Superior temporal gyrus (tissue), 1 donor: ENCODE measurements at regions not wholly inside any gene's neighbourhood (a gene's known extent, or its start where the extent isn't known, plus 50 kb on each side); places are given as distances from the start of the nearest gene placed in this dataset.

Source experiments
- DNase-seq: peaks from one replicate; pipeline ENCODE4 v3.0.0-alpha.2; 2016; ENCODE audit errors: extremely low spot score

DNA sequence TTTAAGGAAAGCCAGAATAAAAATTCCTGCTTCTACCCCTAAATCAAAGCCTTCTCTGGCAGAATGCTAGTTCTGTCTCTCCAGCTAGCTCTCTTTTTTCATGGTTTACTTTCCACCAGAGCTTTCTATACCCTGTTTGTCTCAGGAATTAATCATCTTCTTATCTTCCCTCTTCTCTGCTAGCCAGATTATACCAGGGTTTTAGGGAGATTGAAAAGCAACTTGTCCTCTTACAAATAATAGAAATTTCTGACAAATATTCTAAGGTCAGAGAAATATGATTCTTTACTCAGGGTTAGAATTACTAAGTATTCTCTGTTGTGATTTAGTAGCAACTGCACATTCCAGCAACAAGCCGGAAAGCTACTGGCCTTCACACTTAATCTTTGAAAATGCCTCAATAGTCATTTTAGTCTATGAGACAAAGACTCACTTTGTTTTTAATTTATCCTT, 166.4 kb downstream of the TANC2 start:
- peak; percentile 52 for DNase-seq

GRCh38 chr17:63133491-63133890, 167.5 kb downstream of the TANC2 start:
- no peak for DNase-seq

GRCh38 chr17:63134867-63135266, 168.8 kb downstream of the TANC2 start:
- no peak for DNase-seq

GRCh38 chr17:63136369-63137012, 170.5 kb downstream of the TANC2 start:
- DNase-seq: no peak

- DNase-seq: no peak
Measured at GRCh38 chr17:63137163-63137562, 171.1 kb downstream of the TANC2 start.

DNA sequence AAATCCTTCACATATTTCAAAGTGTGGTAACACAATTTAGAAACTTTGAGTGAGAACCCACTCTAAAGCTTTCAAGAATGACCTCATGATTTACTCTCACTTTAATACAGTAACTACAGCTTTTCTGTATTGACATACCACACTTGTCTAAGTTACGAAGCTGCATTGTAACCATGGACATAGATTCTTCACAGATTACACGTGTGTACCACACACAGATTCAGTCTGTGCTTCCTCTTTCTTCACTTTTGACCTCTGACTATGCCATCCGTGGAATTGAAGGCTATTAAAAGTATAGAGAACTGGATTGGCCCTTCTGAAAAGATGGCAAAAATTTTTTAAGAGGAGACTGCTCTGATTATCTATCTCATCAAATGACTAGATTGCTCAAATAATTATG, 172.7 kb downstream of the TANC2 start:
- peak; percentile 55 for DNase-seq

- no peak for DNase-seq
Measured at GRCh38 chr17:63139356-63139755, 173.3 kb downstream of the TANC2 start.

DNA sequence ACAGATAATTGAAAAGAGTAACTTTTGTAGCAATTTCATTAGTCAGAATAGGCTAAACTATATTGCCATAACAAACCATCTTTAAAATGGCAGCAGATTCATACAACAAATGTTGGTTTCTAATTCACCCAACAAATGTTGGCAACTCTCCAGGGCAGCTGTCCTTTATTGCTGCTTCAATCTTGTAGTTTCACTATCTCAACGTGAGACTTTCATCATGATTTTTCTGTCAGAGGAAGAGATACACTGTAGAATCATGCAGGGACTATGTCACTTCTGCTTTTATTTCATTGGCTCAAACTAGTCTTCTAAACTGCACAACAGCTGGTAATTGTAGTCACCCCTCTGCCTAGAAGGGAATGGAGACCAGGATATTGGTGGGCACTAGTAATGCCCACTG, 174.2 kb downstream of the TANC2 start:
- peak; percentile 73 for DNase-seq

DNA sequence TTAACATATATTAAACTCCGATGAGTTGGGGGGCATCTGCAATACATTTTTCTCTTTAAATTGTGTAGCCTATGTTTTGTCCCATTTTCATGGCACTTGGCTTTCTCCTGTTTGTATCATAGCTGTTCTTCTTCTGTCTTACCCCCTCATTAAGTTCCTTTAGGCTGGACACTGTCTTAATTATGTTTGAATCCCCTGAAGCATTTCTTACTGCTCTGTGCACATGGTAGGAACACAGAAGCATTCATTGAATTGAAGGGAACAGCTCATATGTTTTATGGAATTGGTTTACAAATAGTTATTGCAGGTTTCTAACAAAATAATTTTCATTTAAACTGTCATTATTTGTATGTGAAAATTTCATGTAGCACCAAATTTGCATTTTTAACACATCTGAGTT, 176.8 kb downstream of the TANC2 start:
- no peak for DNase-seq

DNA sequence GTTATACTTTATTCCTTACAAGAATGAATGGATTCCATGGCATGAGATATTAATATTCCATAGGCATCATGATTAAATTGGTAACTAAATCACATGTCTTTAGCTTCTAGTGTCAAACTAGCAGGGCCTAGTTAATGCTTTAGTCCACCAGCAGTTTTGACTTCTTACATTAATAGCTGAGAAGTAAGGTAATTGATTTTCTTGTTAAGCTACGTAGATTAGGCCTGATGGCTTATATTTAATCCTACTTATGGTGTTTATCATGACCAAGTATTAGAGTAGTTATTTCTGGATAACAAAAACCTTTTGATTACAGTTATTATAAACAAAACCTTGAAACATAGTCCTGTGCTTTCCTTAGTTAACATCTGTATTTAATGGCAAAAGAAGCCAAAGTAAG, 184.5 kb downstream of the TANC2 start:
- no peak for DNase-seq

- DNase-seq: peak; percentile 66
Measured at GRCh38 chr17:63150994-63151464, 185.0 kb downstream of the TANC2 start.

- peak; percentile 84 for DNase-seq
Measured at GRCh38 chr17:63151941-63152523, 186.0 kb downstream of the TANC2 start.

- DNase-seq: peak; percentile 77
Measured at GRCh38 chr17:63153488-63153887, 187.5 kb downstream of the TANC2 start.

DNA sequence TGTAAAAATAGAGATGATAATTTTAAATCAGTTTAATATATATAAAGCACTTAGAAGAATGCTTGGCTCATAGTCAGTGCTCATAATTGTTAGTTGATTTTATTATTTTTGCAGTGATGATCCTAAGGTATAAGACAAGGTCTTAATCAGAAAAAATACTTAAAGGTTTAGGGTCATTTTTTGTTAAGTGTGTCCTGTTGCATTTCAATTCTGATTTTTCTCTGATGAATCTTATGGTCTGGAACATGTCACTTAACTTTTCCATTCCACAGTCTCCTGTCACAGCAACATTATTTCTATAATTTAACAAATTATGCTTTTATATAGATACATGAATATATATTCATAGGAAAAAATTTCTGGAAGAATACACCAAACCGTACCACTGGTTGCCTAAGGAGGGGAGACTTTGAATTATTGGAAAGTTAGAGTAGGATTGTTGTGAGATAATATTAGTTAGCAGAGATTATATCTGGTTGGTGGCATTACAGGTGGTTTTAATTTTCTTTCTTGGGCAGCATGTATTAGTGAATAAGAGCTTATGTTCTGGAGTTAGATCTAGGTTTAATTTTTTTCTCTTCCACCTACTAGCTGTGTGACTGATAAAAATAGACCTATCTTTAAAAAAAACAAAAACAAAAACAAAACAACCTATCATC, 188.7 kb downstream of the TANC2 start:
- DNase-seq: no peak

- no peak for DNase-seq
Measured at GRCh38 chr17:63156986-63157385, 191.0 kb downstream of the TANC2 start.

- no peak for DNase-seq
Measured at GRCh38 chr17:63162406-63163157, 196.5 kb downstream of the TANC2 start.

GRCh38 chr17:63163158-63163520, 197.1 kb downstream of the TANC2 start:
- no peak for DNase-seq

DNA sequence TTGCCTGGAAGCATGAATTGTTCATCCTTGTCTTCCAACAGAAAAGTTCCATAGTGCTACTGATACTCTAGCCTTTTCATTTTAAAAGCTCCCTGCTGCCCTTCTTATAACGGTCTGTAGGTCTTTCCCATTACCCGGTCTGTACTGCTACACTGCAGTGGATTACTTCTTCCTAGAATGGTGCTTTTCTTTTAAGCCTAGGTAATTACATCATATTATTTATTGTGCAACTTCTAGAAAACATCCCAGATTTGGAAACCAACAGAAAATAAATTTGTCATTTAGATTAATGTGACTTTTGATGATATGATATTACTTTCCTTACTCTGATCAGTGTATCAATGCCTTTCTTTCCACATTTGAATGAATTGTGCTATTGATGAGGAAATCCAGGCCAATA, 199.4 kb downstream of the TANC2 start:
- no peak for DNase-seq

DNA sequence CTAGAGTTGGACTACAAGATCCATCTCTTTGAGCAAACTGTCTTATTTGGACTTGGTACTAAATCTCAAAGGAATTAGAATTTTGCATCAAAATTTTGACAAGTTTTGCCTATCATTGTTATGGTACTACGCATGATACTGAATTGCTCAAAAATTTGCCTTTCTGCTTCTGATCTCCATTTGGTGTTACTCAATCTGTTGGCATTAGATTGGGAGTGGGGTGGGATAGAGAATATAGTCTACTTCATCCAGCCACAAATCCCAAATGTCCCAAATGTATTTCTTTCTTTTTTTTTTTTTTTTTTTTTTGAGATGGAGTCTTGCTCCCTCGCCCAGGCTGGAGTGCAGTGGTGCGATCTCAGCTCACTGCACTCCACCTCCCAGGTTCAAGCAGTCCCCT, 204.8 kb downstream of the TANC2 start:
- no peak for DNase-seq

GRCh38 chr17:63171428-63172393, 205.7 kb downstream of the TANC2 start:
- no peak for DNase-seq

- no peak for DNase-seq
Measured at GRCh38 chr17:63173450-63173849, 207.4 kb downstream of the TANC2 start.
